OCI-LY7 (cell line): ENCODE measurements at regions not wholly inside any gene's neighbourhood (a gene's known extent, or its start where the extent isn't known, plus 50 kb on each side); places are given as distances from the start of the nearest gene placed in this dataset.

Source experiments
- EZH2phosphoT487 ChIP-seq: fragments of 200-600 bp; sonication (generic); IDR thresholded peaks from 2 replicates; pipeline ENCODE4 v1.6.1; 2018; ENCODE audit warnings: low read depth, borderline replicate concordance, mild to moderate bottlenecking, mixed run types, antibody characterized with exemption, low read length, moderate library complexity, mixed read lengths
- TF ChIP-seq, protein P1 (sequence below): fragments of 200-600 bp; sonication (generic); conservative IDR thresholded peaks from 2 replicates; pipeline ENCODE4 v1.5.1; 2014; ENCODE audit warnings: mild to moderate bottlenecking, antibody characterized with exemption, low read length, moderate library complexity, mixed read lengths

DNA sequence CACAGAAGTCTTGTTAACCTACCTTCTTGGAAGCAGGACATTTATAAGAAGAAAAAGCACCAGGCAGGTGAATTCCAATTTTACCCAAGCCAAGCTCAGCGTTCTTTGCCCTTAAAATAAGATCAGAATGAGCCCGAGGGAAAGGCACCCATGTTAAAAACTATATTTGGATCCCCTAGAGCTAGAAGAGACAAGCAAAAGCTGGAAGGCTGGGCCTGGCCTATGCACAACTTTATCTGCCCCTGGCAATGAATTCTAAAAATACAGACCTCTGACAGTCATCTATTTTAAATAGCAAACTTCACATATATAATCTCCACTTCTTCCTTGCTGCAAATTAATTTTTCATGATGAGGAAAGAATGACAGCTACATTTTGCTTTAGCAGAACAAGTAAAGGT is 180.9 kb downstream of the FGFR2 start:
- TF ChIP-seq, protein P1, sequence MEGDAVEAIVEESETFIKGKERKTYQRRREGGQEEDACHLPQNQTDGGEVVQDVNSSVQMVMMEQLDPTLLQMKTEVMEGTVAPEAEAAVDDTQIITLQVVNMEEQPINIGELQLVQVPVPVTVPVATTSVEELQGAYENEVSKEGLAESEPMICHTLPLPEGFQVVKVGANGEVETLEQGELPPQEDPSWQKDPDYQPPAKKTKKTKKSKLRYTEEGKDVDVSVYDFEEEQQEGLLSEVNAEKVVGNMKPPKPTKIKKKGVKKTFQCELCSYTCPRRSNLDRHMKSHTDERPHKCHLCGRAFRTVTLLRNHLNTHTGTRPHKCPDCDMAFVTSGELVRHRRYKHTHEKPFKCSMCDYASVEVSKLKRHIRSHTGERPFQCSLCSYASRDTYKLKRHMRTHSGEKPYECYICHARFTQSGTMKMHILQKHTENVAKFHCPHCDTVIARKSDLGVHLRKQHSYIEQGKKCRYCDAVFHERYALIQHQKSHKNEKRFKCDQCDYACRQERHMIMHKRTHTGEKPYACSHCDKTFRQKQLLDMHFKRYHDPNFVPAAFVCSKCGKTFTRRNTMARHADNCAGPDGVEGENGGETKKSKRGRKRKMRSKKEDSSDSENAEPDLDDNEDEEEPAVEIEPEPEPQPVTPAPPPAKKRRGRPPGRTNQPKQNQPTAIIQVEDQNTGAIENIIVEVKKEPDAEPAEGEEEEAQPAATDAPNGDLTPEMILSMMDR, result no peak
- TF ChIP-seq EZH2phosphoT487, result no peak
